ENCODE measurements at regions not wholly inside any gene's neighbourhood (a gene's known extent, or its start where the extent isn't known, plus 50 kb on each side); places are given as distances from the start of the nearest gene placed in this dataset.

GRCh38 chr3:31135546-31135945 is 241.1 kb upstream of the GADL1 start:
- TF ChIP-seq, protein P1, sequence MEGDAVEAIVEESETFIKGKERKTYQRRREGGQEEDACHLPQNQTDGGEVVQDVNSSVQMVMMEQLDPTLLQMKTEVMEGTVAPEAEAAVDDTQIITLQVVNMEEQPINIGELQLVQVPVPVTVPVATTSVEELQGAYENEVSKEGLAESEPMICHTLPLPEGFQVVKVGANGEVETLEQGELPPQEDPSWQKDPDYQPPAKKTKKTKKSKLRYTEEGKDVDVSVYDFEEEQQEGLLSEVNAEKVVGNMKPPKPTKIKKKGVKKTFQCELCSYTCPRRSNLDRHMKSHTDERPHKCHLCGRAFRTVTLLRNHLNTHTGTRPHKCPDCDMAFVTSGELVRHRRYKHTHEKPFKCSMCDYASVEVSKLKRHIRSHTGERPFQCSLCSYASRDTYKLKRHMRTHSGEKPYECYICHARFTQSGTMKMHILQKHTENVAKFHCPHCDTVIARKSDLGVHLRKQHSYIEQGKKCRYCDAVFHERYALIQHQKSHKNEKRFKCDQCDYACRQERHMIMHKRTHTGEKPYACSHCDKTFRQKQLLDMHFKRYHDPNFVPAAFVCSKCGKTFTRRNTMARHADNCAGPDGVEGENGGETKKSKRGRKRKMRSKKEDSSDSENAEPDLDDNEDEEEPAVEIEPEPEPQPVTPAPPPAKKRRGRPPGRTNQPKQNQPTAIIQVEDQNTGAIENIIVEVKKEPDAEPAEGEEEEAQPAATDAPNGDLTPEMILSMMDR (IDR thresholded peaks at IDR 0.05; ENCODE audit: low read length): no peak
- no peak for TF ChIP-seq EZH2 (IDR thresholded peaks at IDR 0.05; ENCODE audit: borderline replicate concordance, low read length)
